Stimulated activated CD4-positive, alpha-beta T cell treated with anti-CD3 and anti-CD28 coated beads, Interleukin-15, amount 100 ng/mL, for 24 hours (primary cell): ENCODE measurements at regions not wholly inside any gene's neighbourhood (a gene's known extent, or its start where the extent isn't known, plus 50 kb on each side); places are given as distances from the start of the nearest gene placed in this dataset.

Source experiments
- DNase-seq: peaks from one replicate; pipeline ENCODE4 v3.0.0-alpha.2; 2020

GRCh38 chr6:8213995-8214394, 111.6 kb upstream of the EEF1E1 start:
- DNase-seq: no peak

GRCh38 chr6:8212720-8213434, 110.5 kb upstream of the EEF1E1 start:
- DNase-seq: no peak

- no peak for DNase-seq
Observed at GRCh38 chr6:8207869-8208191, 105.5 kb upstream of the EEF1E1 start.

- no peak for DNase-seq
Observed at GRCh38 chr6:8207191-8207868, 105.0 kb upstream of the EEF1E1 start.

- no peak for DNase-seq
Observed at GRCh38 chr6:8203337-8203736, 101.0 kb upstream of the EEF1E1 start.

- DNase-seq: no peak
Observed at GRCh38 chr6:8201679-8202078, 99.3 kb upstream of the EEF1E1 start.

GRCh38 chr6:8200255-8200654, 97.9 kb upstream of the EEF1E1 start:
- DNase-seq: no peak

GRCh38 chr6:8195714-8196102, 93.4 kb upstream of the EEF1E1 start:
- no peak for DNase-seq

GRCh38 chr6:8195040-8195713, 92.8 kb upstream of the EEF1E1 start:
- DNase-seq: peak; percentile 7

GRCh38 chr6:8194490-8194889, 92.1 kb upstream of the EEF1E1 start:
- DNase-seq: no peak

- DNase-seq: no peak
Observed at GRCh38 chr6:8193541-8193940, 91.2 kb upstream of the EEF1E1 start.

- no peak for DNase-seq
Observed at GRCh38 chr6:8192597-8192996, 90.2 kb upstream of the EEF1E1 start.

- DNase-seq: no peak
Observed at GRCh38 chr6:8192067-8192466, 89.7 kb upstream of the EEF1E1 start.

GRCh38 chr6:8191629-8192028, 89.3 kb upstream of the EEF1E1 start:
- no peak for DNase-seq

- DNase-seq: no peak
Observed at GRCh38 chr6:8187209-8187608, 84.9 kb upstream of the EEF1E1 start.

- DNase-seq: no peak
Observed at GRCh38 chr6:8182902-8183665, 80.7 kb upstream of the EEF1E1 start.

- DNase-seq: no peak
Observed at GRCh38 chr6:8181951-8182845, 79.8 kb upstream of the EEF1E1 start.

- no peak for DNase-seq
Observed at GRCh38 chr6:8181160-8181881, 79.0 kb upstream of the EEF1E1 start.

GRCh38 chr6:8180327-8181159, 78.2 kb upstream of the EEF1E1 start:
- no peak for DNase-seq

- no peak for DNase-seq
Observed at GRCh38 chr6:8177721-8178120, 75.4 kb upstream of the EEF1E1 start.
